Mesothelial cell of epicardium (in vitro differentiated cells): ENCODE measurements at regions not wholly inside any gene's neighbourhood (a gene's known extent, or its start where the extent isn't known, plus 50 kb on each side); places are given as distances from the start of the nearest gene placed in this dataset.

Experiments used
- DNase-seq, 2 experiments: peaks; one replicate each; pipeline ENCODE4 v3.0.0; 2021; ENCODE audit warnings: low spot score in 2 of 2; ENCODE audit not compliant: unreplicated experiment in 2 of 2
- H3K27ac Mint-ChIP-seq: 2 replicates; pipeline ENCODE4 v1.8.0; 2021; ENCODE audit warnings: mixed read lengths
- H3K27me3 Mint-ChIP-seq: 2 replicates; pipeline ENCODE4 v1.8.0; 2021; ENCODE audit warnings: low read depth, mixed read lengths
- H3K36me3 Mint-ChIP-seq: 2 replicates; pipeline ENCODE4 v1.8.0; 2021; ENCODE audit warnings: mixed read lengths
- H3K4me1 Mint-ChIP-seq: 2 replicates; pipeline ENCODE4 v1.8.0; 2021; ENCODE audit warnings: mixed read lengths
- H3K4me3 Mint-ChIP-seq: 2 replicates; pipeline ENCODE4 v1.8.0; 2021; ENCODE audit warnings: mild to moderate bottlenecking, moderate library complexity, mixed read lengths
- H3K9me3 Mint-ChIP-seq: 2 replicates; pipeline ENCODE4 v1.8.0; 2021; ENCODE audit warnings: mixed read lengths
- CTCF ChIP-seq: fragments of 200-600 bp; sonication (generic); IDR thresholded peaks from one replicate; pipeline ENCODE4 v1.5.0; 2021; ENCODE audit warnings: antibody characterized with exemption; ENCODE audit not compliant: unreplicated experiment

- peaks cover 19% of the 10 kb centered on the region for H3K4me1 Mint-ChIP-seq
- no peak overlapping the region for H3K27ac Mint-ChIP-seq
- no peak overlapping the region for H3K4me3 Mint-ChIP-seq
- H3K36me3 Mint-ChIP-seq, result no peaks in the 10 kb centered on the region
- no peaks in the 10 kb centered on the region for H3K9me3 Mint-ChIP-seq
- TF ChIP-seq CTCF, result no peak
- H3K27me3 Mint-ChIP-seq, result no peaks in the 10 kb centered on the region
- no peak for DNase-seq
Measured at GRCh38 chr6:45783716-45784115, 231.9 kb downstream of the CLIC5 start.

- Mint-ChIP-seq H3K4me1 (peaks cover 19% of the 10 kb centered on the region), H3K9me3 (no peaks in the 10 kb centered on the region), H3K27ac (peak overlapping the region; percentile 62), H3K36me3 (no peaks in the 10 kb centered on the region), H3K4me3 (no peak overlapping the region), H3K27me3 (no peaks in the 10 kb centered on the region)
- no peak for DNase-seq
- no peak for TF ChIP-seq CTCF
Measured at GRCh38 chr6:45781890-45782289, 233.8 kb downstream of the CLIC5 start.

- Mint-ChIP-seq H3K27ac (no peak overlapping the region), H3K36me3 (no peaks in the 10 kb centered on the region), H3K9me3 (no peaks in the 10 kb centered on the region), H3K4me1 (peaks cover 19% of the 10 kb centered on the region), H3K27me3 (peaks cover 3% of the 10 kb centered on the region), H3K4me3 (no peak overlapping the region)
- no peak for TF ChIP-seq CTCF
- DNase-seq, result no peak
Measured at GRCh38 chr6:45780523-45780922, 235.1 kb downstream of the CLIC5 start.

GRCh38 chr6:45775026-45775697 lies 240.5 kb downstream of the CLIC5 start:
- Mint-ChIP-seq H3K4me3 (no peak overlapping the region), H3K4me1 (peaks cover 2% of the 10 kb centered on the region), H3K9me3 (peaks cover 5% of the 10 kb centered on the region), H3K27me3 (peaks cover 17% of the 10 kb centered on the region), H3K27ac (no peak overlapping the region), H3K36me3 (no peaks in the 10 kb centered on the region)
- no peak for TF ChIP-seq CTCF
- no peak for DNase-seq

GRCh38 chr6:45773906-45774305 lies 241.8 kb downstream of the CLIC5 start:
- H3K4me1 Mint-ChIP-seq, result peaks cover 2% of the 10 kb centered on the region
- H3K27me3 Mint-ChIP-seq, result peaks cover 17% of the 10 kb centered on the region
- no peak overlapping the region for H3K4me3 Mint-ChIP-seq
- no peak overlapping the region for H3K27ac Mint-ChIP-seq
- DNase-seq, result no peak
- H3K36me3 Mint-ChIP-seq, result no peaks in the 10 kb centered on the region
- peaks cover 10% of the 10 kb centered on the region for H3K9me3 Mint-ChIP-seq
- no peak for TF ChIP-seq CTCF
